ENCODE measurements at regions not wholly inside any gene's neighbourhood (a gene's known extent, or its start where the extent isn't known, plus 50 kb on each side); places are given as distances from the start of the nearest gene placed in this dataset.

GRCh38 chr18:42298759-42299675 lies 344.0 kb downstream of the PIK3C3 start:
- Histone ChIP-seq H2AFZ (ENCODE audit: low read length) (peak overlapping the region; percentile 64), H3K9me3 (ENCODE audit: control insufficient read depth, insufficient read depth, low read depth, low read length) (no peaks in the 10 kb centered on the region), H3K4me3 (replicated peaks in 1 of 4; ENCODE audit: control extremely low read depth in 1 of 4, insufficient read depth in 1 of 4, low read depth in 3 of 4, low read length in 4 of 4) (peak overlapping the region in 2 of 4 experiments; percentile 31 to 33), H3K27ac (ENCODE audit: insufficient read depth, low read length) (no peak overlapping the region), H3K27me3 (ENCODE audit: control insufficient read depth, insufficient read depth, low read length) (no peaks in the 10 kb centered on the region), H3K4me2 (ENCODE audit: extremely low read depth, insufficient read depth, low read length) (peak overlapping the region; percentile 54), H4K20me1 (ENCODE audit: control insufficient read depth, extremely low read depth, insufficient read depth, low read length) (no peaks in the 10 kb centered on the region), H3K79me2 (ENCODE audit: control insufficient read depth, insufficient read depth, low read length) (no peaks in the 10 kb centered on the region), H3K9ac (ENCODE audit: insufficient read depth, low read length) (no peak overlapping the region), H3K4me1 (ENCODE audit: control insufficient read depth, extremely low read depth, insufficient read depth, low read length) (no peaks in the 10 kb centered on the region), H3K36me3 (ENCODE audit: control insufficient read depth, insufficient read depth, low read length) (no peaks in the 10 kb centered on the region)
- DNase-seq (ENCODE audit: low read depth in 2 of 2), result peak; percentile 63 to 78
- TF ChIP-seq, protein P1, sequence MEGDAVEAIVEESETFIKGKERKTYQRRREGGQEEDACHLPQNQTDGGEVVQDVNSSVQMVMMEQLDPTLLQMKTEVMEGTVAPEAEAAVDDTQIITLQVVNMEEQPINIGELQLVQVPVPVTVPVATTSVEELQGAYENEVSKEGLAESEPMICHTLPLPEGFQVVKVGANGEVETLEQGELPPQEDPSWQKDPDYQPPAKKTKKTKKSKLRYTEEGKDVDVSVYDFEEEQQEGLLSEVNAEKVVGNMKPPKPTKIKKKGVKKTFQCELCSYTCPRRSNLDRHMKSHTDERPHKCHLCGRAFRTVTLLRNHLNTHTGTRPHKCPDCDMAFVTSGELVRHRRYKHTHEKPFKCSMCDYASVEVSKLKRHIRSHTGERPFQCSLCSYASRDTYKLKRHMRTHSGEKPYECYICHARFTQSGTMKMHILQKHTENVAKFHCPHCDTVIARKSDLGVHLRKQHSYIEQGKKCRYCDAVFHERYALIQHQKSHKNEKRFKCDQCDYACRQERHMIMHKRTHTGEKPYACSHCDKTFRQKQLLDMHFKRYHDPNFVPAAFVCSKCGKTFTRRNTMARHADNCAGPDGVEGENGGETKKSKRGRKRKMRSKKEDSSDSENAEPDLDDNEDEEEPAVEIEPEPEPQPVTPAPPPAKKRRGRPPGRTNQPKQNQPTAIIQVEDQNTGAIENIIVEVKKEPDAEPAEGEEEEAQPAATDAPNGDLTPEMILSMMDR (conservative IDR thresholded peaks at IDR 0.05 in 1 of 2, IDR thresholded peaks at IDR 0.05 in 1 of 2; ENCODE audit: low read depth in 1 of 2, low read length in 2 of 2), result peak; percentile 91 to 95
- no peak for TF ChIP-seq EZH2 (IDR thresholded peaks at IDR 0.05; ENCODE audit: low read length, missing control alignments)

- Histone ChIP-seq H3K9me3 (ENCODE audit: control insufficient read depth, insufficient read depth, low read depth, low read length) (no peaks in the 10 kb centered on the region), H3K27ac (ENCODE audit: insufficient read depth, low read length) (no peak overlapping the region), H3K4me1 (ENCODE audit: control insufficient read depth, extremely low read depth, insufficient read depth, low read length) (no peaks in the 10 kb centered on the region), H2AFZ (ENCODE audit: low read length) (no peak overlapping the region), H3K27me3 (ENCODE audit: control insufficient read depth, insufficient read depth, low read length) (no peaks in the 10 kb centered on the region), H4K20me1 (ENCODE audit: control insufficient read depth, extremely low read depth, insufficient read depth, low read length) (no peaks in the 10 kb centered on the region), H3K9ac (ENCODE audit: insufficient read depth, low read length) (no peak overlapping the region), H3K36me3 (ENCODE audit: control insufficient read depth, insufficient read depth, low read length) (no peaks in the 10 kb centered on the region), H3K79me2 (ENCODE audit: control insufficient read depth, insufficient read depth, low read length) (no peaks in the 10 kb centered on the region), H3K4me3 (replicated peaks in 1 of 4; ENCODE audit: control extremely low read depth in 1 of 4, insufficient read depth in 1 of 4, low read depth in 3 of 4, low read length in 4 of 4) (no peak overlapping the region), H3K4me2 (ENCODE audit: extremely low read depth, insufficient read depth, low read length) (no peak overlapping the region)
- TF ChIP-seq, protein P1 (conservative IDR thresholded peaks at IDR 0.05 in 1 of 2, IDR thresholded peaks at IDR 0.05 in 1 of 2; ENCODE audit: low read depth in 1 of 2, low read length in 2 of 2), result no peak
- TF ChIP-seq EZH2 (IDR thresholded peaks at IDR 0.05; ENCODE audit: low read length, missing control alignments), result no peak
- peak; percentile 21 to 24 for DNase-seq (ENCODE audit: low read depth in 2 of 2)
Measured at GRCh38 chr18:42305869-42306593, 351.0 kb downstream of the PIK3C3 start.

- Histone ChIP-seq H3K27me3 (ENCODE audit: control insufficient read depth, insufficient read depth, low read length) (no peaks in the 10 kb centered on the region), H3K4me2 (ENCODE audit: extremely low read depth, insufficient read depth, low read length) (no peak overlapping the region), H2AFZ (ENCODE audit: low read length) (no peak overlapping the region), H3K9me3 (ENCODE audit: control insufficient read depth, insufficient read depth, low read depth, low read length) (no peaks in the 10 kb centered on the region), H3K4me1 (ENCODE audit: control insufficient read depth, extremely low read depth, insufficient read depth, low read length) (no peaks in the 10 kb centered on the region), H4K20me1 (ENCODE audit: control insufficient read depth, extremely low read depth, insufficient read depth, low read length) (no peaks in the 10 kb centered on the region), H3K27ac (ENCODE audit: insufficient read depth, low read length) (no peak overlapping the region), H3K79me2 (ENCODE audit: control insufficient read depth, insufficient read depth, low read length) (no peaks in the 10 kb centered on the region), H3K9ac (ENCODE audit: insufficient read depth, low read length) (no peak overlapping the region), H3K4me3 (replicated peaks in 1 of 4; ENCODE audit: control extremely low read depth in 1 of 4, insufficient read depth in 1 of 4, low read depth in 3 of 4, low read length in 4 of 4) (no peak overlapping the region), H3K36me3 (ENCODE audit: control insufficient read depth, insufficient read depth, low read length) (no peaks in the 10 kb centered on the region)
- DNase-seq (ENCODE audit: low read depth in 2 of 2), result no peak
- TF ChIP-seq, protein P1 (conservative IDR thresholded peaks at IDR 0.05 in 1 of 2, IDR thresholded peaks at IDR 0.05 in 1 of 2; ENCODE audit: low read depth in 1 of 2, low read length in 2 of 2), result no peak
- TF ChIP-seq EZH2 (IDR thresholded peaks at IDR 0.05; ENCODE audit: low read length, missing control alignments), result no peak
Measured at GRCh38 chr18:42306594-42306980, 351.6 kb downstream of the PIK3C3 start.

Data from fibroblast of lung (primary cell).